ENCODE measurements at regions not wholly inside any gene's neighbourhood (a gene's known extent, or its start where the extent isn't known, plus 50 kb on each side); places are given as distances from the start of the nearest gene placed in this dataset.

GRCh38 chr4:180823108-180823507 lies 1420.1 kb upstream of the TENM3 start:
- no peak overlapping the region for H3K27ac ChIP-seq (ENCODE audit: low read length)
- H3K36me3 ChIP-seq (ENCODE audit: control insufficient read depth, insufficient read depth, low read length), result no peaks in the 10 kb centered on the region
- no peak overlapping the region for H3K4me3 ChIP-seq (ENCODE audit: low read length)
- no peak for DNase-seq
- H3K27me3 ChIP-seq (ENCODE audit: control insufficient read depth, insufficient read depth, low read length), result no peaks in the 10 kb centered on the region
- WGBS (ENCODE audit: insufficient coverage, low lambda C conversion rate), result no CpG with 5 or more reads among the region's 2 CpGs
- no peaks in the 10 kb centered on the region for H3K4me1 ChIP-seq (ENCODE audit: control insufficient read depth, insufficient read depth, low read length)
- no peaks in the 10 kb centered on the region for H3K9me3 ChIP-seq (ENCODE audit: control insufficient read depth, low read depth, low read length)

GRCh38 chr4:180827232-180828009 lies 1415.8 kb upstream of the TENM3 start:
- H3K9me3 ChIP-seq (ENCODE audit: control insufficient read depth, low read depth, low read length), result no peaks in the 10 kb centered on the region
- H3K36me3 ChIP-seq (ENCODE audit: control insufficient read depth, insufficient read depth, low read length), result no peaks in the 10 kb centered on the region
- no peak overlapping the region for H3K4me3 ChIP-seq (ENCODE audit: low read length)
- DNase-seq, result peak in 1 of 2 donors; percentile 46
- no peaks in the 10 kb centered on the region for H3K4me1 ChIP-seq (ENCODE audit: control insufficient read depth, insufficient read depth, low read length)
- H3K27me3 ChIP-seq (ENCODE audit: control insufficient read depth, insufficient read depth, low read length), result no peaks in the 10 kb centered on the region
- no peak overlapping the region for H3K27ac ChIP-seq (ENCODE audit: low read length)
- WGBS (ENCODE audit: insufficient coverage, low lambda C conversion rate), result no CpG with 5 or more reads among the region's 7 CpGs

GRCh38 chr4:180828455-180829018 lies 1414.7 kb upstream of the TENM3 start:
- DNase-seq, result peak; percentile 15 to 17
- no peaks in the 10 kb centered on the region for H3K27me3 ChIP-seq (ENCODE audit: control insufficient read depth, insufficient read depth, low read length)
- no peak overlapping the region for H3K27ac ChIP-seq (ENCODE audit: low read length)
- 20% methylated on average over 1 of the region's 2 CpGs for WGBS (ENCODE audit: insufficient coverage, low lambda C conversion rate)
- H3K4me1 ChIP-seq (ENCODE audit: control insufficient read depth, insufficient read depth, low read length), result no peaks in the 10 kb centered on the region
- no peaks in the 10 kb centered on the region for H3K36me3 ChIP-seq (ENCODE audit: control insufficient read depth, insufficient read depth, low read length)
- no peaks in the 10 kb centered on the region for H3K9me3 ChIP-seq (ENCODE audit: control insufficient read depth, low read depth, low read length)
- H3K4me3 ChIP-seq (ENCODE audit: low read length), result no peak overlapping the region

GRCh38 chr4:180832073-180832472 lies 1411.1 kb upstream of the TENM3 start:
- H3K4me3 ChIP-seq (ENCODE audit: low read length), result no peak overlapping the region
- no peaks in the 10 kb centered on the region for H3K9me3 ChIP-seq (ENCODE audit: control insufficient read depth, low read depth, low read length)
- H3K27me3 ChIP-seq (ENCODE audit: control insufficient read depth, insufficient read depth, low read length), result no peaks in the 10 kb centered on the region
- H3K4me1 ChIP-seq (ENCODE audit: control insufficient read depth, insufficient read depth, low read length), result no peaks in the 10 kb centered on the region
- H3K36me3 ChIP-seq (ENCODE audit: control insufficient read depth, insufficient read depth, low read length), result no peaks in the 10 kb centered on the region
- no CpG with 5 or more reads among the region's 3 CpGs for WGBS (ENCODE audit: insufficient coverage, low lambda C conversion rate)
- no peak overlapping the region for H3K27ac ChIP-seq (ENCODE audit: low read length)
- DNase-seq, result no peak

GRCh38 chr4:180840142-180840541 lies 1403.1 kb upstream of the TENM3 start:
- no peaks in the 10 kb centered on the region for H3K9me3 ChIP-seq (ENCODE audit: control insufficient read depth, low read depth, low read length)
- no peaks in the 10 kb centered on the region for H3K36me3 ChIP-seq (ENCODE audit: control insufficient read depth, insufficient read depth, low read length)
- DNase-seq, result no peak
- H3K4me1 ChIP-seq (ENCODE audit: control insufficient read depth, insufficient read depth, low read length), result no peaks in the 10 kb centered on the region
- H3K27me3 ChIP-seq (ENCODE audit: control insufficient read depth, insufficient read depth, low read length), result no peaks in the 10 kb centered on the region
- no CpG with 5 or more reads among the region's 7 CpGs for WGBS (ENCODE audit: insufficient coverage, low lambda C conversion rate)
- no peak overlapping the region for H3K4me3 ChIP-seq (ENCODE audit: low read length)
- H3K27ac ChIP-seq (ENCODE audit: low read length), result no peak overlapping the region

GRCh38 chr4:180850318-180850940 lies 1392.8 kb upstream of the TENM3 start:
- H3K36me3 ChIP-seq (ENCODE audit: control insufficient read depth, insufficient read depth, low read length), result no peaks in the 10 kb centered on the region
- H3K4me1 ChIP-seq (ENCODE audit: control insufficient read depth, insufficient read depth, low read length), result no peaks in the 10 kb centered on the region
- 88% methylated on average over 1 of the region's 4 CpGs for WGBS (ENCODE audit: insufficient coverage, low lambda C conversion rate)
- H3K27ac ChIP-seq (ENCODE audit: low read length), result no peak overlapping the region
- DNase-seq, result no peak
- H3K4me3 ChIP-seq (ENCODE audit: low read length), result no peak overlapping the region
- no peaks in the 10 kb centered on the region for H3K9me3 ChIP-seq (ENCODE audit: control insufficient read depth, low read depth, low read length)
- H3K27me3 ChIP-seq (ENCODE audit: control insufficient read depth, insufficient read depth, low read length), result no peaks in the 10 kb centered on the region

GRCh38 chr4:180852738-180853137 lies 1390.5 kb upstream of the TENM3 start:
- Histone ChIP-seq H3K4me1 (ENCODE audit: control insufficient read depth, insufficient read depth, low read length) (no peaks in the 10 kb centered on the region), H3K27me3 (ENCODE audit: control insufficient read depth, insufficient read depth, low read length) (no peaks in the 10 kb centered on the region), H3K4me3 (ENCODE audit: low read length) (no peak overlapping the region), H3K9me3 (ENCODE audit: control insufficient read depth, low read depth, low read length) (no peaks in the 10 kb centered on the region), H3K27ac (ENCODE audit: low read length) (no peak overlapping the region), H3K36me3 (ENCODE audit: control insufficient read depth, insufficient read depth, low read length) (no peaks in the 10 kb centered on the region)
- 100% methylated on average over 1 of the region's 6 CpGs for WGBS (ENCODE audit: insufficient coverage, low lambda C conversion rate)
- no peak for DNase-seq

- H3K4me1 ChIP-seq (ENCODE audit: control insufficient read depth, insufficient read depth, low read length), result no peaks in the 10 kb centered on the region
- no peaks in the 10 kb centered on the region for H3K27me3 ChIP-seq (ENCODE audit: control insufficient read depth, insufficient read depth, low read length)
- H3K27ac ChIP-seq (ENCODE audit: low read length), result no peak overlapping the region
- no peaks in the 10 kb centered on the region for H3K9me3 ChIP-seq (ENCODE audit: control insufficient read depth, low read depth, low read length)
- no peak for DNase-seq
- no peak overlapping the region for H3K4me3 ChIP-seq (ENCODE audit: low read length)
- WGBS (ENCODE audit: insufficient coverage, low lambda C conversion rate), result 57% methylated on average over 1 of the region's 2 CpGs
- no peaks in the 10 kb centered on the region for H3K36me3 ChIP-seq (ENCODE audit: control insufficient read depth, insufficient read depth, low read length)
Measured at GRCh38 chr4:180855184-180855583, 1388.0 kb upstream of the TENM3 start.

- DNase-seq, result no peak
- Histone ChIP-seq H3K4me3 (ENCODE audit: low read length) (no peak overlapping the region), H3K4me1 (ENCODE audit: control insufficient read depth, insufficient read depth, low read length) (no peaks in the 10 kb centered on the region), H3K27ac (ENCODE audit: low read length) (no peak overlapping the region), H3K9me3 (ENCODE audit: control insufficient read depth, low read depth, low read length) (no peaks in the 10 kb centered on the region), H3K27me3 (ENCODE audit: control insufficient read depth, insufficient read depth, low read length) (no peaks in the 10 kb centered on the region), H3K36me3 (ENCODE audit: control insufficient read depth, insufficient read depth, low read length) (no peaks in the 10 kb centered on the region)
- WGBS (ENCODE audit: insufficient coverage, low lambda C conversion rate), result no CpG with 5 or more reads among the region's 12 CpGs
Measured at GRCh38 chr4:180860089-180860720, 1383.0 kb upstream of the TENM3 start.

- Histone ChIP-seq H3K27ac (ENCODE audit: low read length) (no peak overlapping the region), H3K4me3 (ENCODE audit: low read length) (no peak overlapping the region), H3K36me3 (ENCODE audit: control insufficient read depth, insufficient read depth, low read length) (no peaks in the 10 kb centered on the region), H3K9me3 (ENCODE audit: control insufficient read depth, low read depth, low read length) (peaks cover under 1% of the 10 kb centered on the region), H3K4me1 (ENCODE audit: control insufficient read depth, insufficient read depth, low read length) (no peaks in the 10 kb centered on the region), H3K27me3 (ENCODE audit: control insufficient read depth, insufficient read depth, low read length) (no peaks in the 10 kb centered on the region)
- WGBS (ENCODE audit: insufficient coverage, low lambda C conversion rate), result 100% methylated on average over 2 of the region's 11 CpGs
- DNase-seq, result no peak
Measured at GRCh38 chr4:180861651-180862050, 1381.6 kb upstream of the TENM3 start.
